ENCODE measurements at regions not wholly inside any gene's neighbourhood (a gene's known extent, or its start where the extent isn't known, plus 50 kb on each side); places are given as distances from the start of the nearest gene placed in this dataset.

- TF ChIP-seq CEBPB (IDR thresholded peaks at IDR 0.05) (no peak), CREB1 (IDR thresholded peaks at IDR 0.05; ENCODE audit: low read depth) (no peak), FOXM1 (IDR thresholded peaks at IDR 0.05; ENCODE audit: borderline replicate concordance, low read depth) (no peak), MAX (IDR thresholded peaks at IDR 0.05) (no peak), RAD21 (IDR thresholded peaks at IDR 0.05; ENCODE audit: low read depth) (no peak)
- TF ChIP-seq, protein P1, sequence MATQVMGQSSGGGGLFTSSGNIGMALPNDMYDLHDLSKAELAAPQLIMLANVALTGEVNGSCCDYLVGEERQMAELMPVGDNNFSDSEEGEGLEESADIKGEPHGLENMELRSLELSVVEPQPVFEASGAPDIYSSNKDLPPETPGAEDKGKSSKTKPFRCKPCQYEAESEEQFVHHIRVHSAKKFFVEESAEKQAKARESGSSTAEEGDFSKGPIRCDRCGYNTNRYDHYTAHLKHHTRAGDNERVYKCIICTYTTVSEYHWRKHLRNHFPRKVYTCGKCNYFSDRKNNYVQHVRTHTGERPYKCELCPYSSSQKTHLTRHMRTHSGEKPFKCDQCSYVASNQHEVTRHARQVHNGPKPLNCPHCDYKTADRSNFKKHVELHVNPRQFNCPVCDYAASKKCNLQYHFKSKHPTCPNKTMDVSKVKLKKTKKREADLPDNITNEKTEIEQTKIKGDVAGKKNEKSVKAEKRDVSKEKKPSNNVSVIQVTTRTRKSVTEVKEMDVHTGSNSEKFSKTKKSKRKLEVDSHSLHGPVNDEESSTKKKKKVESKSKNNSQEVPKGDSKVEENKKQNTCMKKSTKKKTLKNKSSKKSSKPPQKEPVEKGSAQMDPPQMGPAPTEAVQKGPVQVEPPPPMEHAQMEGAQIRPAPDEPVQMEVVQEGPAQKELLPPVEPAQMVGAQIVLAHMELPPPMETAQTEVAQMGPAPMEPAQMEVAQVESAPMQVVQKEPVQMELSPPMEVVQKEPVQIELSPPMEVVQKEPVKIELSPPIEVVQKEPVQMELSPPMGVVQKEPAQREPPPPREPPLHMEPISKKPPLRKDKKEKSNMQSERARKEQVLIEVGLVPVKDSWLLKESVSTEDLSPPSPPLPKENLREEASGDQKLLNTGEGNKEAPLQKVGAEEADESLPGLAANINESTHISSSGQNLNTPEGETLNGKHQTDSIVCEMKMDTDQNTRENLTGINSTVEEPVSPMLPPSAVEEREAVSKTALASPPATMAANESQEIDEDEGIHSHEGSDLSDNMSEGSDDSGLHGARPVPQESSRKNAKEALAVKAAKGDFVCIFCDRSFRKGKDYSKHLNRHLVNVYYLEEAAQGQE (IDR thresholded peaks at IDR 0.05; ENCODE audit: low read depth) = no peak
Observed at GRCh38 chr2:177318613-177319012, 54.1 kb upstream of the NFE2L2 start.
